IMR-90 (cell line): ENCODE measurements at regions not wholly inside any gene's neighbourhood (a gene's known extent, or its start where the extent isn't known, plus 50 kb on each side); places are given as distances from the start of the nearest gene placed in this dataset.

ENCODE experiments used
- ATAC-seq: fragments of 200-7000 bp; cut with Tn5 transposase; 2 replicates; pipeline ENCODE4 v1.9.1; 2020; ENCODE audit warnings: low read depth, mild to moderate bottlenecking, moderate library complexity
- BruUV-seq: library from RNA; stranded (reverse); fragments of 400-500 nt; replicated peaks from 2 replicates; lab custom pipeline; 2021; lab: Mats Ljungman, UMichigan
- CTCF ChIA-PET: fragments of 300-600 bp; formaldehyde crosslinking; extraction: SDS; loops from one replicate; lab custom pipeline; 2021; ENCODE audit warnings: antibody characterized with exemption; lab: Yijun Ruan, JAX
- POLR2A ChIA-PET: fragments of 300-600 bp; sonication (Branson Sonifier 250); formaldehyde crosslinking; loops from one replicate; lab custom pipeline; 2022; ENCODE audit warnings: antibody characterized with exemption; ENCODE audit not compliant: unreplicated experiment; lab: Charles Lee
- DNase-seq: peaks from one replicate; pipeline ENCODE4 v3.0.0; 2013
- H2AFZ ChIP-seq: replicated peaks from 2 replicates; pipeline ENCODE3; 2013; ENCODE audit warnings: low read length, mild to moderate bottlenecking; ENCODE audit not compliant: poor library complexity
- H2AK5ac ChIP-seq: 2 replicates; pipeline ENCODE4 v1.6.1; 2013; ENCODE audit warnings: low read depth, low read length, inconsistent platforms
- H2AK9ac ChIP-seq: replicated peaks from 2 replicates; pipeline ENCODE3; 2013; ENCODE audit warnings: mild to moderate bottlenecking, low read depth, low read length, moderate library complexity; ENCODE audit not compliant: poor library complexity
- H2BK120ac ChIP-seq: 2 replicates; pipeline ENCODE4 v1.6.1; 2013; ENCODE audit warnings: low read depth, low read length, inconsistent platforms
- H2BK15ac ChIP-seq: 3 replicates; pipeline ENCODE4 v1.6.1; 2013; ENCODE audit warnings: low read depth, low read length, inconsistent platforms
- H2BK20ac ChIP-seq: 2 replicates; pipeline ENCODE4 v1.6.1; 2013; ENCODE audit warnings: low read depth, mild to moderate bottlenecking, inconsistent platforms, low read length, moderate library complexity
- H2BK5ac ChIP-seq: 2 replicates; pipeline ENCODE4 v1.6.1; 2013; ENCODE audit warnings: mild to moderate bottlenecking, low read depth, low read length, inconsistent platforms; ENCODE audit not compliant: poor library complexity, severe bottlenecking
- H3K14ac ChIP-seq: replicated peaks from 2 replicates; pipeline ENCODE4 v1.6.1; 2013; ENCODE audit warnings: low read depth, low read length, inconsistent platforms
- H3K18ac ChIP-seq: 2 replicates; pipeline ENCODE4 v1.6.1; 2013; ENCODE audit warnings: low read depth, low read length, control low read depth
- H3K23ac ChIP-seq: 2 replicates; pipeline ENCODE4 v1.6.1; 2013; ENCODE audit warnings: low read depth, low read length, inconsistent platforms
- H3K27ac ChIP-seq: 2 replicates; pipeline ENCODE4 v1.5.1; 2013; ENCODE audit warnings: mild to moderate bottlenecking, control low read depth, low read length; ENCODE audit not compliant: insufficient read depth
- H3K27me3 ChIP-seq: 2 replicates; pipeline ENCODE4 v1.6.1; 2013; ENCODE audit warnings: low read length; ENCODE audit not compliant: control insufficient read depth, insufficient read depth
- H3K36me3 ChIP-seq: 2 replicates; pipeline ENCODE4 v1.6.1; 2013; ENCODE audit warnings: low read length, mixed read lengths; ENCODE audit not compliant: control insufficient read depth, insufficient read depth
- H3K4ac ChIP-seq: 2 replicates; pipeline ENCODE4 v1.6.1; 2013; ENCODE audit warnings: low read depth, low read length, inconsistent platforms
- H3K4me1 ChIP-seq: 2 replicates; pipeline ENCODE4 v1.6.1; 2013; ENCODE audit warnings: low read length, mixed read lengths; ENCODE audit not compliant: control insufficient read depth, insufficient read depth
- H3K4me2 ChIP-seq: 2 replicates; pipeline ENCODE4 v1.6.1; 2013; ENCODE audit warnings: low read depth, mild to moderate bottlenecking, control low read depth, low read length, moderate library complexity
- H3K4me3 ChIP-seq: 2 replicates; pipeline ENCODE4 v1.5.1; 2013; ENCODE audit warnings: low read depth, mild to moderate bottlenecking, control low read depth, low read length, moderate library complexity; ENCODE audit not compliant: insufficient read depth
- H3K56ac ChIP-seq: 2 replicates; pipeline ENCODE4 v1.6.1; 2013; ENCODE audit warnings: low read length, inconsistent platforms; ENCODE audit not compliant: insufficient read depth; ENCODE audit errors: extremely low read depth
- H3K79me1 ChIP-seq, 2 experiments: 2 replicates each; pipeline ENCODE4 v1.6.1; 2013; ENCODE audit warnings: low read length in 2 of 2, inconsistent platforms in 1 of 2, low read depth in 1 of 2
- H3K9ac ChIP-seq: 2 replicates; pipeline ENCODE4 v1.6.1; 2013; ENCODE audit warnings: low read depth, low read length, control low read depth
- H3K9me1 ChIP-seq: 2 replicates; pipeline ENCODE4 v1.6.1; 2013; ENCODE audit warnings: low read length, inconsistent platforms; ENCODE audit not compliant: insufficient read depth
- H3K9me3 ChIP-seq: 2 replicates; pipeline ENCODE4 v1.6.1; 2013; ENCODE audit warnings: low read length; ENCODE audit not compliant: control insufficient read depth, insufficient read depth
- H4K20me1 ChIP-seq: 2 replicates; pipeline ENCODE4 v1.6.1; 2013; ENCODE audit warnings: low read length, inconsistent platforms; ENCODE audit not compliant: insufficient read depth
- H4K5ac ChIP-seq: 2 replicates; pipeline ENCODE4 v1.6.1; 2013; ENCODE audit warnings: mild to moderate bottlenecking, low read depth, low read length, control low read depth
- H4K8ac ChIP-seq, 2 experiments: 2 replicates each; pipeline ENCODE4 v1.6.1; 2013; ENCODE audit warnings: low read depth in 2 of 2, low read length in 2 of 2, control low read depth in 1 of 2, inconsistent platforms in 1 of 2
- H4K91ac ChIP-seq: 2 replicates; pipeline ENCODE4 v1.6.1; 2013; ENCODE audit warnings: low read depth, low read length, inconsistent platforms; ENCODE audit not compliant: insufficient read depth
- BHLHE40 ChIP-seq: fragments of 150-350 bp; IDR thresholded peaks from 2 replicates; pipeline ENCODE4 v1.6.1; 2016; ENCODE audit warnings: mild to moderate bottlenecking, low read depth, low read length
- CEBPB ChIP-seq: IDR thresholded peaks from 2 replicates; pipeline ENCODE4 v1.6.1; 2012; ENCODE audit warnings: low read depth, low read length, improper control_type of control experiment
- CHD1 ChIP-seq: IDR thresholded peaks from 2 replicates; pipeline ENCODE4 v1.6.1; 2012; ENCODE audit warnings: low read depth, low read length, improper control_type of control experiment
- CTCF ChIP-seq: conservative IDR thresholded peaks from 2 replicates; pipeline ENCODE4 v1.5.1; 2012; ENCODE audit warnings: mild to moderate bottlenecking, low read depth, low read length, improper control_type of control experiment
- FOS ChIP-seq: fragments of 150-350 bp; IDR thresholded peaks from 2 replicates; pipeline ENCODE4 v1.6.1; 2016; ENCODE audit warnings: low read depth, low read length
- MAFK ChIP-seq: IDR thresholded peaks from 2 replicates; pipeline ENCODE4 v1.6.1; 2012; ENCODE audit warnings: low read depth, low read length, improper control_type of control experiment
- MAZ ChIP-seq: IDR thresholded peaks from 2 replicates; pipeline ENCODE4 v1.6.1; 2012; ENCODE audit warnings: low read depth, mild to moderate bottlenecking, low read length, improper control_type of control experiment, moderate library complexity, borderline replicate concordance
- MXI1 ChIP-seq: IDR thresholded peaks from 2 replicates; pipeline ENCODE4 v1.6.1; 2012; ENCODE audit warnings: low read depth, mild to moderate bottlenecking, low read length, moderate library complexity, borderline replicate concordance
- NFE2L2 ChIP-seq: fragments of 150-350 bp; IDR thresholded peaks from 2 replicates; pipeline ENCODE4 v1.6.1; 2016; ENCODE audit warnings: low read depth, mild to moderate bottlenecking, low read length
- POLR2A ChIP-seq: IDR thresholded peaks from 2 replicates; pipeline ENCODE4 v1.6.1; 2012; ENCODE audit warnings: mild to moderate bottlenecking, low read depth, low read length
- RAD21 ChIP-seq: IDR thresholded peaks from 2 replicates; pipeline ENCODE4 v1.6.1; 2012; ENCODE audit warnings: low read length, improper control_type of control experiment
- RCOR1 ChIP-seq: IDR thresholded peaks from 2 replicates; pipeline ENCODE4 v1.6.1; 2012; ENCODE audit warnings: mild to moderate bottlenecking, low read length, improper control_type of control experiment; ENCODE audit not compliant: insufficient replicate concordance
- RFX5 ChIP-seq: IDR thresholded peaks from 2 replicates; pipeline ENCODE4 v1.8.0; 2012; ENCODE audit warnings: low read depth, mild to moderate bottlenecking, low read length, moderate library complexity
- SMC3 ChIP-seq: fragments of 150-350 bp; IDR thresholded peaks from 2 replicates; pipeline ENCODE4 v1.6.1; 2016; ENCODE audit warnings: low read depth, mild to moderate bottlenecking, antibody characterized with exemption, low read length, moderate library complexity
- WGBS, 2 experiments: methylation state at CpG; one replicate each; pipeline versions ENCODE4 v1.1.5 to v1.1.7; 2013; ENCODE audit warnings: missing lambda C conversion rate in 2 of 2; ENCODE audit not compliant: insufficient read length in 1 of 2; ENCODE audit errors: extremely low coverage in 2 of 2; 5-methylcytosine and 5-hydroxymethylcytosine counted together
- dilution Hi-C: fragments of 300-500 bp; cut with HindIII; formaldehyde crosslinking; loops from one replicate; pipeline ENCODE4 v1.14.3; 2018; ENCODE audit warnings: low sequenced_read_pairs; ENCODE audit not compliant: unreplicated experiment
- in situ Hi-C: fragments of 300-500 bp; cut with MboI; formaldehyde crosslinking; loops from 3 replicates; pipeline ENCODE4 v1.14.3; 2019; ENCODE audit warnings: low sequenced_read_pairs, inconsistent platforms, mixed read lengths
- intact Hi-C: fragments of 100-400 bp; cut with micrococcal nuclease; formaldehyde crosslinking; loops from 2 replicates; pipeline ENCODE4 v1.10.0; 2022
- TF ChIP-seq, protein P1 (sequence below): fragments of 150-350 bp; IDR thresholded peaks from 2 replicates; pipeline ENCODE4 v1.6.1; 2017; ENCODE audit warnings: mild to moderate bottlenecking, antibody characterized with exemption, low read length, low read depth
- TF ChIP-seq, protein P2 (sequence below): fragments of 150-350 bp; IDR thresholded peaks from 2 replicates; pipeline ENCODE4 v1.6.1; 2016; ENCODE audit warnings: low read depth, mild to moderate bottlenecking, low read length, moderate library complexity, borderline replicate concordance

GRCh38 chr5:58156973-58157701, 302.7 kb downstream of the PLK2 start:
- TF ChIP-seq POLR2A (no peak), MXI1 (no peak), MAFK (no peak), RCOR1 (no peak), NFE2L2 (no peak), CEBPB (no peak), BHLHE40 (no peak), CHD1 (no peak), CTCF (no peak), RFX5 (no peak), SMC3 (no peak), FOS (no peak), RAD21 (no peak), MAZ (no peak)
- TF ChIP-seq, protein P1, sequence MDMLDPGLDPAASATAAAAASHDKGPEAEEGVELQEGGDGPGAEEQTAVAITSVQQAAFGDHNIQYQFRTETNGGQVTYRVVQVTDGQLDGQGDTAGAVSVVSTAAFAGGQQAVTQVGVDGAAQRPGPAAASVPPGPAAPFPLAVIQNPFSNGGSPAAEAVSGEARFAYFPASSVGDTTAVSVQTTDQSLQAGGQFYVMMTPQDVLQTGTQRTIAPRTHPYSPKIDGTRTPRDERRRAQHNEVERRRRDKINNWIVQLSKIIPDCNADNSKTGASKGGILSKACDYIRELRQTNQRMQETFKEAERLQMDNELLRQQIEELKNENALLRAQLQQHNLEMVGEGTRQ: no peak
- TF ChIP-seq, protein P2, sequence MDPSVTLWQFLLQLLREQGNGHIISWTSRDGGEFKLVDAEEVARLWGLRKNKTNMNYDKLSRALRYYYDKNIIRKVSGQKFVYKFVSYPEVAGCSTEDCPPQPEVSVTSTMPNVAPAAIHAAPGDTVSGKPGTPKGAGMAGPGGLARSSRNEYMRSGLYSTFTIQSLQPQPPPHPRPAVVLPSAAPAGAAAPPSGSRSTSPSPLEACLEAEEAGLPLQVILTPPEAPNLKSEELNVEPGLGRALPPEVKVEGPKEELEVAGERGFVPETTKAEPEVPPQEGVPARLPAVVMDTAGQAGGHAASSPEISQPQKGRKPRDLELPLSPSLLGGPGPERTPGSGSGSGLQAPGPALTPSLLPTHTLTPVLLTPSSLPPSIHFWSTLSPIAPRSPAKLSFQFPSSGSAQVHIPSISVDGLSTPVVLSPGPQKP: no peak
- in situ Hi-C loops: loop anchor here (25.0 kb wide), 1 partner anchor 870 kb away; no protein-coding TSS in a partner anchor
- Histone ChIP-seq H3K4me3 (no peak overlapping the region), H3K9ac (no peak overlapping the region), H3K4ac (no peak overlapping the region), H3K18ac (no peak overlapping the region), H2AK5ac (no peak overlapping the region), H3K36me3 (no peaks in the 10 kb centered on the region), H2AK9ac (no peak overlapping the region), H3K27ac (no peak overlapping the region), H4K5ac (no peak overlapping the region), H2BK5ac (no peak overlapping the region), H3K14ac (no peak overlapping the region), H4K8ac (no peak overlapping the region), H2AFZ (no peak overlapping the region), H2BK15ac (no peak overlapping the region), H2BK20ac (no peak overlapping the region), H3K23ac (no peak overlapping the region), H3K27me3 (no peaks in the 10 kb centered on the region; the same call in 1 of the 2 replicates), H4K91ac (no peak overlapping the region), H4K20me1 (no peaks in the 10 kb centered on the region), H3K9me3 (peaks cover 3% of the 10 kb centered on the region; the same call in 1 of the 2 replicates), H3K9me1 (no peaks in the 10 kb centered on the region), H3K4me1 (no peaks in the 10 kb centered on the region), H3K56ac (no peak overlapping the region), H3K4me2 (no peak overlapping the region), H2BK120ac (no peak overlapping the region), H3K79me1 (no peaks in the 10 kb centered on the region)
- ATAC-seq (no peak), DNase-seq (peak; percentile 53)
- CTCF ChIA-PET: interaction anchor here (0.7 kb wide), 1 partner anchor 24 kb away, joined by 3 read pairs; no protein-coding TSS in a partner anchor
- POLR2A ChIA-PET: no interaction called here
- WGBS, 2 experiments: no CpG with 5 or more reads among the region's 8 CpGs
- BruUV-seq: no TSS peak
- dilution Hi-C loops: no loop called here
- intact Hi-C loops: no loop called here
